MM.1S (cell line): ENCODE measurements at regions not wholly inside any gene's neighbourhood (a gene's known extent, or its start where the extent isn't known, plus 50 kb on each side); places are given as distances from the start of the nearest gene placed in this dataset.

ENCODE experiments used
- DNase-seq: peaks from one replicate; pipeline ENCODE4 v3.0.0-alpha.2; 2015
- H2AFZ ChIP-seq: fragments of 300-600 bp; sonication (generic); 2 replicates; pipeline ENCODE4 v1.6.0; 2016; ENCODE audit warnings: antibody characterized with exemption, low read length
- H3F3A ChIP-seq: fragments of 300-600 bp; sonication (generic); 2 replicates; pipeline ENCODE4 v1.6.1; 2016; ENCODE audit warnings: mild to moderate bottlenecking, antibody characterized with exemption, low read length, moderate library complexity, mixed read lengths; ENCODE audit not compliant: insufficient read depth
- H3K27ac ChIP-seq: fragments of 300-600 bp; sonication (generic); 2 replicates; pipeline ENCODE4 v1.5.1; 2016; ENCODE audit warnings: mild to moderate bottlenecking, low read length
- H3K27me3 ChIP-seq: fragments of 300-600 bp; sonication (generic); replicated peaks from 2 replicates; pipeline ENCODE4 v1.6.0; 2016; ENCODE audit warnings: low read length; ENCODE audit not compliant: insufficient read depth
- H3K36me3 ChIP-seq: fragments of 300-600 bp; sonication (generic); replicated peaks from 2 replicates; pipeline ENCODE4 v1.6.1; 2016; ENCODE audit warnings: mild to moderate bottlenecking, low read length, mixed read lengths; ENCODE audit not compliant: insufficient read depth
- H3K4me1 ChIP-seq: fragments of 300-600 bp; sonication (generic); 2 replicates; pipeline ENCODE4 v1.6.1; 2016; ENCODE audit warnings: low read length, mixed read lengths
- H3K4me2 ChIP-seq: fragments of 300-600 bp; sonication (generic); 2 replicates; pipeline ENCODE4 v1.6.0; 2016; ENCODE audit warnings: low read depth, low read length
- H3K4me3 ChIP-seq: fragments of 300-600 bp; sonication (generic); 2 replicates; pipeline ENCODE4 v1.5.1; 2016; ENCODE audit warnings: low read length, mixed read lengths
- H3K79me2 ChIP-seq: fragments of 300-600 bp; sonication (generic); 2 replicates; pipeline ENCODE4 v1.6.1; 2016; ENCODE audit warnings: mixed run types, low read length, mixed read lengths
- H3K9ac ChIP-seq: fragments of 300-600 bp; sonication (generic); 2 replicates; pipeline ENCODE4 v1.6.1; 2016; ENCODE audit warnings: low read length, mixed read lengths
- H3K9me2 ChIP-seq: fragments of 300-600 bp; sonication (generic); replicated peaks from 2 replicates; pipeline ENCODE4 v1.6.1; 2016; ENCODE audit warnings: mild to moderate bottlenecking, low read length, mixed read lengths; ENCODE audit not compliant: insufficient read depth
- H3K9me3 ChIP-seq: fragments of 300-600 bp; sonication (generic); replicated peaks from 2 replicates; pipeline ENCODE4 v1.6.1; 2016; ENCODE audit warnings: mild to moderate bottlenecking, low read length, mixed read lengths; ENCODE audit not compliant: insufficient read depth
- H4K20me1 ChIP-seq: fragments of 300-600 bp; sonication (generic); 2 replicates; pipeline ENCODE4 v1.6.1; 2016; ENCODE audit warnings: mild to moderate bottlenecking, low read length, moderate library complexity, mixed read lengths; ENCODE audit not compliant: insufficient read depth
- CTCF ChIP-seq: fragments of 300-600 bp; sonication (generic); IDR thresholded peaks from 2 replicates; pipeline ENCODE4 v1.5.1; 2016; ENCODE audit warnings: antibody characterized with exemption, low read length, mixed read lengths
- EZH2 ChIP-seq: fragments of 300-600 bp; sonication (generic); optimal IDR thresholded peaks from 2 replicates; pipeline ENCODE3; 2017; ENCODE audit warnings: low read depth, mild to moderate bottlenecking, antibody characterized with exemption, low read length, mixed read lengths
- EZH2phosphoT487 ChIP-seq: fragments of 300-600 bp; sonication (generic); IDR thresholded peaks from 2 replicates; pipeline ENCODE4 v1.6.1; 2018; ENCODE audit warnings: antibody characterized with exemption, low read length

- Histone ChIP-seq H3K4me1 (no peaks in the 10 kb centered on the region), H3K4me3 (no peak overlapping the region), H3K9ac (no peak overlapping the region), H3F3A (no peaks in the 10 kb centered on the region), H3K27me3 (no peaks in the 10 kb centered on the region), H3K79me2 (no peaks in the 10 kb centered on the region), H3K4me2 (no peak overlapping the region), H3K9me2 (no peaks in the 10 kb centered on the region), H2AFZ (no peak overlapping the region), H3K36me3 (no peaks in the 10 kb centered on the region), H3K9me3 (no peaks in the 10 kb centered on the region), H4K20me1 (no peaks in the 10 kb centered on the region), H3K27ac (no peak overlapping the region)
- DNase-seq = no peak
- TF ChIP-seq EZH2phosphoT487 = no peak
- TF ChIP-seq CTCF = no peak
- no peak for TF ChIP-seq EZH2
Measured at GRCh38 chr14:97851428-97851995, 1054.3 kb downstream of the VRK1 start.

- TF ChIP-seq EZH2phosphoT487 (no peak), CTCF (no peak), EZH2 (no peak)
- no peaks in the 10 kb centered on the region for H3K4me1 ChIP-seq
- no peak overlapping the region for H2AFZ ChIP-seq
- H3K27me3 ChIP-seq = no peaks in the 10 kb centered on the region
- no peaks in the 10 kb centered on the region for H4K20me1 ChIP-seq
- H3F3A ChIP-seq = no peaks in the 10 kb centered on the region
- DNase-seq = no peak
- H3K27ac ChIP-seq = no peak overlapping the region
- H3K9me2 ChIP-seq = no peaks in the 10 kb centered on the region
- H3K79me2 ChIP-seq = no peaks in the 10 kb centered on the region
- H3K9ac ChIP-seq = no peak overlapping the region
- no peaks in the 10 kb centered on the region for H3K36me3 ChIP-seq
- no peak overlapping the region for H3K4me2 ChIP-seq
- no peak overlapping the region for H3K4me3 ChIP-seq
- no peaks in the 10 kb centered on the region for H3K9me3 ChIP-seq
Measured at GRCh38 chr14:97854918-97855317, 1057.7 kb downstream of the VRK1 start.

DNA sequence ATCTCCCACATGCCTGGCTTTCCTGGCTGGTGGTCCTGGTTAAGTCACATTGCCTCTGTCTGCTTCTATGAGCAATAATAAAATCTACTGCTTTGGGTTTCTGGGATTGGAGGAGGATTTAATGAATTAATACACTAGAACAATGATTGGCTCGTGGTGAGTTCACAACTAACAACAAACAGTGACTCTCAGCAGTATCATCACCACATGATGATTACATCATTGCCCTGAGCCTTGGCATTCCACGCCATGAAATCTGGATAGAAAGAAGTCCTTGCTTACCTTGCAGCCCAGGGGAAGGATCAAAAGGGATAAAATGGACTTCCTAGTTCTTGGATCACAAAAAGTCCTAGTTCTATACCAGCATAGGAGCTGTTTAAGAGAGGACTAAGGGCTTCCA, 1069.0 kb downstream of the VRK1 start:
- Histone ChIP-seq H3K27me3 (no peaks in the 10 kb centered on the region), H3K9ac (no peak overlapping the region)

More for the DNA sequence above, 1069.0 kb downstream of the VRK1 start:
- no peaks in the 10 kb centered on the region for H3K9me3 ChIP-seq
- TF ChIP-seq EZH2phosphoT487 (no peak), CTCF (no peak), EZH2 (no peak)
- no peaks in the 10 kb centered on the region for H3K79me2 ChIP-seq
- H3K4me1 ChIP-seq = no peaks in the 10 kb centered on the region
- H2AFZ ChIP-seq = no peak overlapping the region
- no peaks in the 10 kb centered on the region for H3K9me2 ChIP-seq
- no peak overlapping the region for H3K27ac ChIP-seq
- H3K4me3 ChIP-seq = no peak overlapping the region
- H3F3A ChIP-seq = no peaks in the 10 kb centered on the region
- no peaks in the 10 kb centered on the region for H4K20me1 ChIP-seq
- no peaks in the 10 kb centered on the region for H3K36me3 ChIP-seq
- H3K4me2 ChIP-seq = no peak overlapping the region
- no peak for DNase-seq
